ENCODE measurements at regions not wholly inside any gene's neighbourhood (a gene's known extent, or its start where the extent isn't known, plus 50 kb on each side); places are given as distances from the start of the nearest gene placed in this dataset.

DNA sequence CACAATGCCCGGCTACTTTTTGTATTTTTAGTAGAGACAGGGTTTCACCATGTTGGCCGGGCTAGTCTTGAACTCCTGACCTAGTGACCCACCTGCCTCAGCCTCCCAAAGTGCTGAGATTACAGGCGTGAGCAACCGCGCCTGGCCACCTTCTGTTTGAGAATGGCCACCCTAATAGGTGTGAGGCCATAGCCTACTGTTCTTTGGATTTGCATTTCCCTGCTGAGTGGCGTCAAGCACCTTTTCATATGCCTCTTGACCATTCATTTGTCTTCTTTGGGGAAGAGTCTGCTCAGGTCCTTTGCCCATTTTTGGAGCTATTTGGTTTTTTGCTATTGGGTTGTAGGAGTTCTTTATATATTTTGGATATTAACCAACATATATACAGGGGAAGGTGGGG lies 276.7 kb downstream of the PARN start:
- Histone ChIP-seq H3K9me3 (replicated peaks in 1 of 3) (no peaks in the 10 kb centered on the region), H3K4me1 (replicated peaks in 1 of 2) (peaks cover 7% of the 10 kb centered on the region in 2 donors), H3K4me3 (no peak overlapping the region), H3K27me3 (no peaks in the 10 kb centered on the region), H3K27ac (no peak overlapping the region), H3K36me3 (replicated peaks in 1 of 2) (no peaks in the 10 kb centered on the region)
- 76 to 84% (median 79%) methylated on average over 5 to 6 of the region's 6 CpGs for WGBS, 4 donors
- intact Hi-C loops (cut with DNase I): no loop called here
- TF ChIP-seq, protein P1, sequence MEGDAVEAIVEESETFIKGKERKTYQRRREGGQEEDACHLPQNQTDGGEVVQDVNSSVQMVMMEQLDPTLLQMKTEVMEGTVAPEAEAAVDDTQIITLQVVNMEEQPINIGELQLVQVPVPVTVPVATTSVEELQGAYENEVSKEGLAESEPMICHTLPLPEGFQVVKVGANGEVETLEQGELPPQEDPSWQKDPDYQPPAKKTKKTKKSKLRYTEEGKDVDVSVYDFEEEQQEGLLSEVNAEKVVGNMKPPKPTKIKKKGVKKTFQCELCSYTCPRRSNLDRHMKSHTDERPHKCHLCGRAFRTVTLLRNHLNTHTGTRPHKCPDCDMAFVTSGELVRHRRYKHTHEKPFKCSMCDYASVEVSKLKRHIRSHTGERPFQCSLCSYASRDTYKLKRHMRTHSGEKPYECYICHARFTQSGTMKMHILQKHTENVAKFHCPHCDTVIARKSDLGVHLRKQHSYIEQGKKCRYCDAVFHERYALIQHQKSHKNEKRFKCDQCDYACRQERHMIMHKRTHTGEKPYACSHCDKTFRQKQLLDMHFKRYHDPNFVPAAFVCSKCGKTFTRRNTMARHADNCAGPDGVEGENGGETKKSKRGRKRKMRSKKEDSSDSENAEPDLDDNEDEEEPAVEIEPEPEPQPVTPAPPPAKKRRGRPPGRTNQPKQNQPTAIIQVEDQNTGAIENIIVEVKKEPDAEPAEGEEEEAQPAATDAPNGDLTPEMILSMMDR (IDR thresholded peaks at IDR 0.05): no peak
- TF ChIP-seq POLR2A (IDR thresholded peaks at IDR 0.05): no peak
- no peak for DNase-seq

DNA sequence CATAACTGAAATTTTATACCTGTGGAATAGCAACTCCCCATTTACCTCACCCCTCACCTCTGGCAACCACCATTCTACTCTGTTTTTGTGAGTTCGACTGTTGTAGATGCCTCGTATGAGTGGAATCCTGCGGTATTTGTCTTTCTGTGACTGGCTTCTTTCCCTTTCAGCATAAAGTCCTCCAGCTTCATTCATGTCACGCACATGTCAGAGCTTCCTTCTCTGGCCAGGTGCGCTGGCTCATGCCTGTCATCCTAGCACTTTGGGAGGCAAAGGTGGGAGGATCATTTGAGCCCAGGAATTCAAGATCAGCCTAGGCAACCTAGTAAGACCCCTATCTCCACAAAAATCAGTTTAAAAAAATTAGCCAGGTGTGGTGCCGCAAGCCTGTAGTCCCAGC lies 278.4 kb downstream of the PARN start:
- Histone ChIP-seq H3K27ac (no peak overlapping the region), H3K9me3 (replicated peaks in 1 of 3) (no peaks in the 10 kb centered on the region), H3K36me3 (replicated peaks in 1 of 2) (no peaks in the 10 kb centered on the region), H3K4me1 (replicated peaks in 1 of 2) (peaks cover 7 to 12% of the 10 kb centered on the region in 2 donors), H3K4me3 (no peak overlapping the region), H3K27me3 (no peaks in the 10 kb centered on the region)
- intact Hi-C loops (cut with DNase I): no loop called here
- TF ChIP-seq POLR2A (IDR thresholded peaks at IDR 0.05): no peak
- TF ChIP-seq, protein P1 (IDR thresholded peaks at IDR 0.05): no peak
- no peak for DNase-seq
- 86 to 88% (median 87%) methylated on average over 6 of the region's 6 CpGs for WGBS, 4 donors

DNA sequence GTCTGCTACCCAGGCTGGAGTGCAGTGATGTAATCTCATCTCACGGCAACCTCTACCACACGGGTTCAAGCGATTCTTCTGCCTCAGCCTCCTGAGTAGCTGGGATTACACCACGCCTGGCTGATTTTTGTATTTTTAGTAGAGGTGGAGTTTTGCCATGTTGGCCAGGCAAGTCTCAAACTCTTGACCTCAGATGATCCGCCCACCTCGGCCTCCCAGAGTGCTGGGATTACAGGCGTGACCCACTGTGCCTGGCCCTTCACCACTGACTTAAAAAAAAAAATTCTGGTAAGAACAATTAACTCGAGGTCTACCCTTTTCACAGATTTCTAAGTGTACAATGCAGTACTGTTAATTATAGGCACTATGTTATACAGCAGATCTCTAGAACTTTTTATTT lies 279.4 kb downstream of the PARN start:
- no peak overlapping the region for H3K4me3 ChIP-seq
- H3K27ac ChIP-seq: no peak overlapping the region
- peaks cover 7 to 12% of the 10 kb centered on the region in 2 donors for H3K4me1 ChIP-seq (replicated peaks in 1 of 2)
- 72 to 81% (median 76%) methylated on average over 7 to 8 of the region's 8 CpGs for WGBS, 4 donors
- H3K36me3 ChIP-seq (replicated peaks in 1 of 2): no peaks in the 10 kb centered on the region
- no peaks in the 10 kb centered on the region for H3K27me3 ChIP-seq
- no peak for DNase-seq
- TF ChIP-seq POLR2A (IDR thresholded peaks at IDR 0.05): no peak
- TF ChIP-seq, protein P1 (IDR thresholded peaks at IDR 0.05): no peak
- intact Hi-C loops (cut with DNase I): no loop called here
- H3K9me3 ChIP-seq (replicated peaks in 1 of 3): no peaks in the 10 kb centered on the region

DNA sequence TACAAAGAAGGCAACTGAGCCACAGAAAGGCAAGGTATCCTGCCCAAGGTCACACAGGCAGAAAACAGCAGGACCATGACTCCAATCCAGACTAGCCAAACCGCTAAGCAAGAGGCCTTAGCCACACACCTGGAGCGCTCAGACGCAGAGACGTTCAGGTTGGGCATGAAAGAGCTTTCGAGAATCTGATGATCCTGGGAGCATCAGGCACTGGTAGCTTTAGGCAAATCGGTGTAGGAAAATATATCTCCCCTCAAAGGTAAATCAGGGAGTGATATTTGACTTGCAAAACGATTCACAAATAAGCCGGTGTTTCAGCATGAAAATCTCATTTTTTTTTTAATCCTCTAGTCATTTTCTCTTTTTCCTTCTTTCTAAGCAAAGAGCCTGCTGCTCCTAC lies 279.0 kb downstream of the MRTFB start:
- TF ChIP-seq, protein P1 (IDR thresholded peaks at IDR 0.05): no peak
- TF ChIP-seq POLR2A (IDR thresholded peaks at IDR 0.05): no peak
- no peak for DNase-seq
- 88 to 96% (median 91%) methylated on average over 7 to 8 of the region's 8 CpGs for WGBS, 4 donors
- H3K4me3 ChIP-seq: no peak overlapping the region
- H3K4me1 ChIP-seq (replicated peaks in 1 of 2): peaks cover 4 to 8% of the 10 kb centered on the region in 2 donors
- intact Hi-C loops (cut with DNase I): no loop called here
- H3K27me3 ChIP-seq: no peaks in the 10 kb centered on the region
- H3K9me3 ChIP-seq (replicated peaks in 1 of 3): no peaks in the 10 kb centered on the region
- H3K36me3 ChIP-seq (replicated peaks in 1 of 2): no peaks in the 10 kb centered on the region
- H3K27ac ChIP-seq: no peak overlapping the region
